Panc1 (cell line): ENCODE measurements at regions not wholly inside any gene's neighbourhood (a gene's known extent, or its start where the extent isn't known, plus 50 kb on each side); places are given as distances from the start of the nearest gene placed in this dataset.

Experiments
- ATAC-seq: fragments of 200-7000 bp; cut with Tn5 transposase; 2 replicates; pipeline ENCODE4 v1.9.1; 2020; ENCODE audit warnings: mild to moderate bottlenecking, moderate library complexity
- BruUV-seq: library from RNA; stranded (reverse); fragments of 400-500 nt; replicated peaks from 2 replicates; lab custom pipeline; 2021; lab: Mats Ljungman, UMichigan
- CTCF ChIA-PET: fragments of 300-600 bp; sonication (Branson Sonifier 250); formaldehyde crosslinking; loops from one replicate; lab custom pipeline; 2022; ENCODE audit warnings: antibody characterized with exemption; lab: Charles Lee
- POLR2A ChIA-PET: fragments of 300-600 bp; sonication (Branson Sonifier 250); formaldehyde crosslinking; loops from one replicate; lab custom pipeline; 2022; ENCODE audit warnings: antibody characterized with exemption; lab: Charles Lee
- DNase-seq: peaks from one replicate; pipeline ENCODE4 v3.0.0-alpha.2; 2010; ENCODE audit warnings: low read depth, low spot score
- H3K27ac ChIP-seq: 2 replicates; pipeline ENCODE4 v1.5.1; 2011; ENCODE audit warnings: mild to moderate bottlenecking, low read length, inconsistent platforms
- H3K27me3 ChIP-seq: fragments of 200-500 bp; sonication (Bioruptor generic); 2 replicates; pipeline ENCODE4 v1.6.0; 2014; ENCODE audit warnings: low read length, inconsistent platforms; ENCODE audit not compliant: control insufficient read depth, insufficient read depth
- H3K36me3 ChIP-seq: fragments of 200-500 bp; sonication (Bioruptor generic); 2 replicates; pipeline ENCODE4 v1.5.1; 2014; ENCODE audit warnings: inconsistent platforms, mild to moderate bottlenecking, low read length, moderate library complexity; ENCODE audit not compliant: control insufficient read depth, insufficient read depth
- H3K4me1 ChIP-seq: 2 replicates; pipeline ENCODE4 v1.5.1; 2011; ENCODE audit warnings: inconsistent platforms, mild to moderate bottlenecking, low read length, moderate library complexity; ENCODE audit not compliant: control insufficient read depth, insufficient read depth
- H3K4me3 ChIP-seq, 2 experiments: 2 replicates each; pipeline ENCODE4 v1.5.1; 2011 to 2012; ENCODE audit warnings: low read depth in 2 of 2, low read length in 2 of 2, mild to moderate bottlenecking in 2 of 2, inconsistent platforms in 1 of 2, moderate library complexity in 1 of 2
- H3K9me3 ChIP-seq: fragments of 200-500 bp; sonication (Bioruptor generic); 2 replicates; pipeline ENCODE4 v1.5.1; 2014; ENCODE audit warnings: low read depth, mild to moderate bottlenecking, inconsistent platforms, low read length, moderate library complexity; ENCODE audit not compliant: control insufficient read depth, insufficient read depth
- POLR2AphosphoS5 ChIP-seq: IDR thresholded peaks from 2 replicates; pipeline ENCODE4 v1.6.1; 2012; ENCODE audit warnings: mild to moderate bottlenecking, low read depth, low read length, moderate library complexity
- SIN3A ChIP-seq: IDR thresholded peaks from 2 replicates; pipeline ENCODE4 v1.6.1; 2012; ENCODE audit warnings: low read depth, mild to moderate bottlenecking, low read length, moderate library complexity, borderline replicate concordance; ENCODE audit not compliant: insufficient read depth
- TCF7L2 ChIP-seq: IDR thresholded peaks from 2 replicates; pipeline ENCODE4 v1.6.1; 2011; ENCODE audit warnings: mild to moderate bottlenecking, low read depth, low read length, inconsistent platforms
- in situ Hi-C: cut with HindIII; loops from 2 replicates; pipeline ENCODE4 v1.10.0; 2016; ENCODE audit warnings: low sequenced_read_pairs, low pct_unique_long_range_greater_than_20kb
- intact Hi-C: fragments of 100-400 bp; cut with micrococcal nuclease; formaldehyde crosslinking; loops from one replicate; pipeline ENCODE4 v1.10.0; 2022; ENCODE audit not compliant: unreplicated experiment
- TF ChIP-seq, protein P1 (sequence below), 2 experiments: IDR thresholded peaks; 2 replicates each; pipeline ENCODE4 v1.6.1; 2011 to 2012; ENCODE audit warnings: low read depth in 2 of 2, control low read depth in 1 of 2, low read length in 1 of 2, mild to moderate bottlenecking in 1 of 2, moderate library complexity in 1 of 2; ENCODE audit not compliant: insufficient read depth in 1 of 2
- TF ChIP-seq, protein P2 (sequence below): fragments of 450-650 bp; IDR thresholded peaks from 2 replicates; pipeline ENCODE4 v1.5.1; 2017; ENCODE audit warnings: mild to moderate bottlenecking

GRCh38 chr20:22819784-22820183 lies 215.3 kb upstream of the SSTR4 start:
- no TSS peak for BruUV-seq
- POLR2A ChIA-PET, result no interaction called here
- H3K27ac ChIP-seq, result no peak overlapping the region
- intact Hi-C loops, result no loop called here
- H3K4me1 ChIP-seq, result no peaks in the 10 kb centered on the region
- no peak for ATAC-seq
- CTCF ChIA-PET, result no interaction called here
- H3K36me3 ChIP-seq, result no peaks in the 10 kb centered on the region
- H3K9me3 ChIP-seq, result no peaks in the 10 kb centered on the region
- TF ChIP-seq POLR2AphosphoS5, result no peak
- TF ChIP-seq, protein P1, sequence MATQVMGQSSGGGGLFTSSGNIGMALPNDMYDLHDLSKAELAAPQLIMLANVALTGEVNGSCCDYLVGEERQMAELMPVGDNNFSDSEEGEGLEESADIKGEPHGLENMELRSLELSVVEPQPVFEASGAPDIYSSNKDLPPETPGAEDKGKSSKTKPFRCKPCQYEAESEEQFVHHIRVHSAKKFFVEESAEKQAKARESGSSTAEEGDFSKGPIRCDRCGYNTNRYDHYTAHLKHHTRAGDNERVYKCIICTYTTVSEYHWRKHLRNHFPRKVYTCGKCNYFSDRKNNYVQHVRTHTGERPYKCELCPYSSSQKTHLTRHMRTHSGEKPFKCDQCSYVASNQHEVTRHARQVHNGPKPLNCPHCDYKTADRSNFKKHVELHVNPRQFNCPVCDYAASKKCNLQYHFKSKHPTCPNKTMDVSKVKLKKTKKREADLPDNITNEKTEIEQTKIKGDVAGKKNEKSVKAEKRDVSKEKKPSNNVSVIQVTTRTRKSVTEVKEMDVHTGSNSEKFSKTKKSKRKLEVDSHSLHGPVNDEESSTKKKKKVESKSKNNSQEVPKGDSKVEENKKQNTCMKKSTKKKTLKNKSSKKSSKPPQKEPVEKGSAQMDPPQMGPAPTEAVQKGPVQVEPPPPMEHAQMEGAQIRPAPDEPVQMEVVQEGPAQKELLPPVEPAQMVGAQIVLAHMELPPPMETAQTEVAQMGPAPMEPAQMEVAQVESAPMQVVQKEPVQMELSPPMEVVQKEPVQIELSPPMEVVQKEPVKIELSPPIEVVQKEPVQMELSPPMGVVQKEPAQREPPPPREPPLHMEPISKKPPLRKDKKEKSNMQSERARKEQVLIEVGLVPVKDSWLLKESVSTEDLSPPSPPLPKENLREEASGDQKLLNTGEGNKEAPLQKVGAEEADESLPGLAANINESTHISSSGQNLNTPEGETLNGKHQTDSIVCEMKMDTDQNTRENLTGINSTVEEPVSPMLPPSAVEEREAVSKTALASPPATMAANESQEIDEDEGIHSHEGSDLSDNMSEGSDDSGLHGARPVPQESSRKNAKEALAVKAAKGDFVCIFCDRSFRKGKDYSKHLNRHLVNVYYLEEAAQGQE (IDR thresholded peaks at IDR 0.05; ENCODE audit: insufficient read depth in 1 of 2, low read depth in 2 of 2, low read length in 1 of 2), result no peak
- TF ChIP-seq, protein P2, sequence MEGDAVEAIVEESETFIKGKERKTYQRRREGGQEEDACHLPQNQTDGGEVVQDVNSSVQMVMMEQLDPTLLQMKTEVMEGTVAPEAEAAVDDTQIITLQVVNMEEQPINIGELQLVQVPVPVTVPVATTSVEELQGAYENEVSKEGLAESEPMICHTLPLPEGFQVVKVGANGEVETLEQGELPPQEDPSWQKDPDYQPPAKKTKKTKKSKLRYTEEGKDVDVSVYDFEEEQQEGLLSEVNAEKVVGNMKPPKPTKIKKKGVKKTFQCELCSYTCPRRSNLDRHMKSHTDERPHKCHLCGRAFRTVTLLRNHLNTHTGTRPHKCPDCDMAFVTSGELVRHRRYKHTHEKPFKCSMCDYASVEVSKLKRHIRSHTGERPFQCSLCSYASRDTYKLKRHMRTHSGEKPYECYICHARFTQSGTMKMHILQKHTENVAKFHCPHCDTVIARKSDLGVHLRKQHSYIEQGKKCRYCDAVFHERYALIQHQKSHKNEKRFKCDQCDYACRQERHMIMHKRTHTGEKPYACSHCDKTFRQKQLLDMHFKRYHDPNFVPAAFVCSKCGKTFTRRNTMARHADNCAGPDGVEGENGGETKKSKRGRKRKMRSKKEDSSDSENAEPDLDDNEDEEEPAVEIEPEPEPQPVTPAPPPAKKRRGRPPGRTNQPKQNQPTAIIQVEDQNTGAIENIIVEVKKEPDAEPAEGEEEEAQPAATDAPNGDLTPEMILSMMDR, result no peak
- TF ChIP-seq SIN3A, result no peak
- TF ChIP-seq TCF7L2, result no peak
- H3K27me3 ChIP-seq, result no peaks in the 10 kb centered on the region
- in situ Hi-C loops, result no loop called here
- no peak for DNase-seq
- no peak overlapping the region for H3K4me3 ChIP-seq

DNA sequence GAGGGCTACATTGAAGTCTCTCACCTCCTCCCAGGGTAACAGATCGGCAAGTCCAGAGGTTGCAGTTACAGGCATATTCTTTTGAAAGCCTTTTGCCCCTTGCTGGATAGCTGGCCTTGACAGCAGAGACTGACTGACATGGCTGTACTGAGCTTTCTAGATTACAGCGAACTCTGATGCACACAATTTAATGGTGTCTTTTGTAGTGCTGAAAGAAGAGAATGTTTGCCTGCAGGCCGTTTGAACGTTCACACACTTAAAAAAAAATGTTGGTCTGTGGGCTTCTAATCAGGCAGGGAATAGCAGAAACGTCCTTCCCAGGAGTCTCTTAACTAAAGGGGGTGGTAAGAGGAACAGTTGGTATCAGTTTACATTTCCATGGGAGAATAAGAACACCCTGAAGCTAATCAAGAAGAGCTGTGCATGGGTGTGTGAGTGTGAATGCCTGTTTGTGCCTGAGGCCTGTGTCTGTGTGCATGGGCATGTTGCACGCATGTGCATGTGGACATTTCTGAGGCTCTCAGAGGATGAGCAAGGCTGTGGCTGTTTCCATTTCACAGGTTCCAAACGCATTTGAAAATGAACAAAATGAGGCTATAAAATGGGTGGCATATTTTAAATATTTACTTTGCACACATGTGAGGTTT lies 213.9 kb upstream of the SSTR4 start:
- no peak for DNase-seq
- no TSS peak for BruUV-seq
- Histone ChIP-seq H3K27ac (no peak overlapping the region), H3K4me3 (no peak overlapping the region), H3K36me3 (no peaks in the 10 kb centered on the region), H3K9me3 (no peaks in the 10 kb centered on the region), H3K27me3 (no peaks in the 10 kb centered on the region), H3K4me1 (no peaks in the 10 kb centered on the region)
- in situ Hi-C loops (no loop called here), intact Hi-C loops (no loop called here)
- ChIA-PET CTCF (no interaction called here), POLR2A (no interaction called here)
- no peak for TF ChIP-seq SIN3A
- no peak for TF ChIP-seq POLR2AphosphoS5
- TF ChIP-seq, protein P1 (IDR thresholded peaks at IDR 0.05; ENCODE audit: insufficient read depth in 1 of 2, low read depth in 2 of 2, low read length in 1 of 2), result no peak
- TF ChIP-seq, protein P2, result no peak
- no peak for TF ChIP-seq TCF7L2
- no peak for ATAC-seq
